ENCODE measurements at regions not wholly inside any gene's neighbourhood (a gene's known extent, or its start where the extent isn't known, plus 50 kb on each side); places are given as distances from the start of the nearest gene placed in this dataset.
A peak's percentile ranks its signal among the peaks of the same experiment; 100 is the strongest.

GRCh38 chr6:14671261-14671681 lies 553.7 kb downstream of the CD83 start:
- no peaks in the 10 kb centered on the region; the same call in 1 of the 2 replicates for H3K27me3 Mint-ChIP-seq (ENCODE audit: low read depth)
- CTCF ChIA-PET = no interaction called here

GRCh38 chr6:14671937-14672336 lies 554.4 kb downstream of the CD83 start:
- POLR2A ChIA-PET = no interaction called here
- Mint-ChIP-seq H3K27ac (peak overlapping the region; percentile 39; the same call in 1 of the 2 replicates), H3K27me3 (ENCODE audit: low read depth) (no peaks in the 10 kb centered on the region; the same call in 1 of the 2 replicates), H3K4me1 (peaks cover 2% of the 10 kb centered on the region), H3K9me3 (no peaks in the 10 kb centered on the region), H3K36me3 (no peaks in the 10 kb centered on the region), H3K4me3 (no peak overlapping the region)
- DNase-seq (ENCODE audit: low spot score) (no peak), ATAC-seq (no peak)
- CTCF ChIA-PET = no interaction called here
- no peak for TF ChIP-seq ESRRA (CRISPR knock-in tag; IDR thresholded peaks at IDR 0.05; ENCODE audit: borderline replicate concordance)
- no peak for TF ChIP-seq EMX1 (CRISPR knock-in tag; IDR thresholded peaks at IDR 0.05)
- no peak for TF ChIP-seq E2F1 (CRISPR knock-in tag; IDR thresholded peaks at IDR 0.05)
- no peak for TF ChIP-seq FOXK1 (CRISPR knock-in tag; IDR thresholded peaks at IDR 0.05)

More at GRCh38 chr6:14671261-14671681, 553.7 kb downstream of the CD83 start:
- DNase-seq (ENCODE audit: low spot score) (no peak), ATAC-seq (no peak)
- H3K9me3 Mint-ChIP-seq = no peaks in the 10 kb centered on the region
- H3K4me3 Mint-ChIP-seq = no peak overlapping the region
- TF ChIP-seq ATF1 (CRISPR knock-in tag; IDR thresholded peaks at IDR 0.05) (no peak), KAT7 (CRISPR knock-in tag; IDR thresholded peaks at IDR 0.05; ENCODE audit: borderline replicate concordance) (no peak), ZNF671 (CRISPR knock-in tag; IDR thresholded peaks at IDR 0.05) (no peak), GRHL2 (CRISPR knock-in tag; IDR thresholded peaks at IDR 0.05; ENCODE audit: insufficient replicate concordance, severe bottlenecking) (no peak), ZNF232 (CRISPR knock-in tag; IDR thresholded peaks at IDR 0.05) (no peak), MYBL2 (CRISPR knock-in tag; IDR thresholded peaks at IDR 0.05) (no peak), ZNF138 (CRISPR knock-in tag; conservative IDR thresholded peaks at IDR 0.05) (no peak), ZBTB43 (CRISPR knock-in tag; IDR thresholded peaks at IDR 0.05) (no peak), RELA (CRISPR knock-in tag; IDR thresholded peaks at IDR 0.05; ENCODE audit: borderline replicate concordance) (no peak), ELF4 (CRISPR knock-in tag; IDR thresholded peaks at IDR 0.05; ENCODE audit: low read depth) (no peak), FOXJ3 (CRISPR knock-in tag; IDR thresholded peaks at IDR 0.05; ENCODE audit: borderline replicate concordance) (no peak), ZNF532 (CRISPR knock-in tag; IDR thresholded peaks at IDR 0.05; ENCODE audit: borderline replicate concordance) (no peak), E2F4 (CRISPR knock-in tag; IDR thresholded peaks at IDR 0.05; ENCODE audit: borderline replicate concordance, low read depth) (no peak)
- H3K4me1 Mint-ChIP-seq = no peaks in the 10 kb centered on the region
- POLR2A ChIA-PET = no interaction called here
- no peak overlapping the region for H3K27ac Mint-ChIP-seq
- H3K36me3 Mint-ChIP-seq = no peaks in the 10 kb centered on the region
